ENCODE measurements at regions not wholly inside any gene's neighbourhood (a gene's known extent, or its start where the extent isn't known, plus 50 kb on each side); places are given as distances from the start of the nearest gene placed in this dataset.
A peak's percentile ranks its signal among the peaks of the same experiment; 100 is the strongest.

DNA sequence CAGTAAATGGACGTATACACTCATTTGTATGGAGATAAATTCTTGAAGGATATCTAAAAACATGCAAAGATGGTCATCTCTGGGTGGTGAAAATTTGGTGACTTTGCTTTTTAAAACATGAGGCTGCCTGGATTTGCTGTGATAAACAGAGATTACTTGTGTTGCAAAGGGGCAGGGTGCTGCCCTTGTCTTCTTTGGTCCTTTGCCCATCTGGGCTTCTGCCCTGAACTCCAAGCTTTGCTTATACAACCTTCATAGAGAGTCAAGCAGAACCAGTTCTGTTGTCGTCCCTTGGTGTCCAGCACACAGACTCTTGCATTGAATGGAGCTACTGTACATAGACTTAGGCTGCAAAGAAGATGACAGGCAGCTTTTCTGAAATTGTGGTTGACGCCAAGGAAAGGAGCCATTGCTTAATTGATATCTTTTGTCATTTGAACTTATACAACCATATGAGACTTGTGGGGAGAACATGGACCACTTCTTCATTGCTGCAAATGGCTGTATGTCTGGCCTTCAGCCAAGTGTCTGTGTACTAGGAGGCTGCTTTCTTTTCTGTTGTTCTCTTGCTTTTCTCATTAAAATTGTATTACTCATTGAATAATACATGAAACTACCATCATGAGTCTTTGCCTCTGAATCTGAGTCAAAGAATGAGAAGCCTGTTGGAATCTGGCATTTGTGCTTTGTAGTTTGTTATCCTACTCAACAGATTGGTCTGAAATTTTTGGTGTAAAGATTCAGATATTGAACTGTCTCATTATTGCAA lies 152.5 kb downstream of the DMRT2 start:
- H2AFZ ChIP-seq (ENCODE audit: low read length) = no peak overlapping the region
- H3K79me2 ChIP-seq (ENCODE audit: control insufficient read depth, insufficient read depth, low read length) = no peaks in the 10 kb centered on the region
- TF ChIP-seq, protein P1, sequence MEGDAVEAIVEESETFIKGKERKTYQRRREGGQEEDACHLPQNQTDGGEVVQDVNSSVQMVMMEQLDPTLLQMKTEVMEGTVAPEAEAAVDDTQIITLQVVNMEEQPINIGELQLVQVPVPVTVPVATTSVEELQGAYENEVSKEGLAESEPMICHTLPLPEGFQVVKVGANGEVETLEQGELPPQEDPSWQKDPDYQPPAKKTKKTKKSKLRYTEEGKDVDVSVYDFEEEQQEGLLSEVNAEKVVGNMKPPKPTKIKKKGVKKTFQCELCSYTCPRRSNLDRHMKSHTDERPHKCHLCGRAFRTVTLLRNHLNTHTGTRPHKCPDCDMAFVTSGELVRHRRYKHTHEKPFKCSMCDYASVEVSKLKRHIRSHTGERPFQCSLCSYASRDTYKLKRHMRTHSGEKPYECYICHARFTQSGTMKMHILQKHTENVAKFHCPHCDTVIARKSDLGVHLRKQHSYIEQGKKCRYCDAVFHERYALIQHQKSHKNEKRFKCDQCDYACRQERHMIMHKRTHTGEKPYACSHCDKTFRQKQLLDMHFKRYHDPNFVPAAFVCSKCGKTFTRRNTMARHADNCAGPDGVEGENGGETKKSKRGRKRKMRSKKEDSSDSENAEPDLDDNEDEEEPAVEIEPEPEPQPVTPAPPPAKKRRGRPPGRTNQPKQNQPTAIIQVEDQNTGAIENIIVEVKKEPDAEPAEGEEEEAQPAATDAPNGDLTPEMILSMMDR (conservative IDR thresholded peaks at IDR 0.05 in 1 of 2, IDR thresholded peaks at IDR 0.05 in 1 of 2; ENCODE audit: low read depth in 1 of 2, low read length in 2 of 2) = no peak
- no peaks in the 10 kb centered on the region for H3K27me3 ChIP-seq (ENCODE audit: control insufficient read depth, insufficient read depth, low read length)
- DNase-seq (ENCODE audit: low read depth in 2 of 2) = no peak
- no peak overlapping the region for H3K4me2 ChIP-seq (ENCODE audit: extremely low read depth, insufficient read depth, low read length)
- H3K9ac ChIP-seq (ENCODE audit: insufficient read depth, low read length) = no peak overlapping the region
- no peak overlapping the region for H3K4me3 ChIP-seq (replicated peaks in 1 of 4; ENCODE audit: control extremely low read depth in 1 of 4, insufficient read depth in 1 of 4, low read depth in 3 of 4, low read length in 4 of 4)
- no peaks in the 10 kb centered on the region for H3K36me3 ChIP-seq (ENCODE audit: control insufficient read depth, insufficient read depth, low read length)
- H3K27ac ChIP-seq (ENCODE audit: insufficient read depth, low read length) = no peak overlapping the region
- H3K9me3 ChIP-seq (ENCODE audit: control insufficient read depth, insufficient read depth, low read depth, low read length) = no peaks in the 10 kb centered on the region
- H3K4me1 ChIP-seq (ENCODE audit: control insufficient read depth, extremely low read depth, insufficient read depth, low read length) = no peaks in the 10 kb centered on the region
- no peaks in the 10 kb centered on the region for H4K20me1 ChIP-seq (ENCODE audit: control insufficient read depth, extremely low read depth, insufficient read depth, low read length)

DNA sequence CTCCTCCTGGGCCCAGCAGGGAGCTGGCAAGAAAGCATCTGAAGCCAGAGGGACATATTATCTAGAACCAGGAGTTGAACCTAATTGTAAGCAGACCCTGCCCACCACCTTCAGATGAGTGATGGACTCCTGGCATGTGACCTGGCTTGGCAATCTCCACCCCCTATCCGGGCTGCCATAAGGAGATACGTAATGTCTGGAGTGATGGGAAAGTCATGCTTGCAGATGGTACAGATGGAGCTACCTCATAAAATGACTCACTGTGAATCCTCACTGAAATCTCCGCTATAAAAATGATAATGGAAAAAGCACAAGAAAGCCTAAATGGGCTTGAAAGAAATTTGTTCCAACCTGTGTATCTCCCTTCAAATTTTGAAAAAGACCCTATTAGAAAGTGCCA lies 157.5 kb downstream of the DMRT2 start:
- H3K9me3 ChIP-seq (ENCODE audit: control insufficient read depth, insufficient read depth, low read depth, low read length) = no peaks in the 10 kb centered on the region
- no peak overlapping the region for H2AFZ ChIP-seq (ENCODE audit: low read length)
- peak in 1 of 2 donors; percentile 48 for DNase-seq (ENCODE audit: low read depth in 2 of 2)
- H3K4me3 ChIP-seq (replicated peaks in 1 of 4; ENCODE audit: control extremely low read depth in 1 of 4, insufficient read depth in 1 of 4, low read depth in 3 of 4, low read length in 4 of 4) = no peak overlapping the region
- no peak overlapping the region for H3K9ac ChIP-seq (ENCODE audit: insufficient read depth, low read length)
- H4K20me1 ChIP-seq (ENCODE audit: control insufficient read depth, extremely low read depth, insufficient read depth, low read length) = no peaks in the 10 kb centered on the region
- H3K36me3 ChIP-seq (ENCODE audit: control insufficient read depth, insufficient read depth, low read length) = no peaks in the 10 kb centered on the region
- H3K27me3 ChIP-seq (ENCODE audit: control insufficient read depth, insufficient read depth, low read length) = no peaks in the 10 kb centered on the region
- TF ChIP-seq, protein P1 (conservative IDR thresholded peaks at IDR 0.05 in 1 of 2, IDR thresholded peaks at IDR 0.05 in 1 of 2; ENCODE audit: low read depth in 1 of 2, low read length in 2 of 2) = no peak
- TF ChIP-seq EZH2 (IDR thresholded peaks at IDR 0.05; ENCODE audit: low read length, missing control alignments) = no peak
- no peaks in the 10 kb centered on the region for H3K79me2 ChIP-seq (ENCODE audit: control insufficient read depth, insufficient read depth, low read length)
- H3K4me1 ChIP-seq (ENCODE audit: control insufficient read depth, extremely low read depth, insufficient read depth, low read length) = no peaks in the 10 kb centered on the region
- no peak overlapping the region for H3K4me2 ChIP-seq (ENCODE audit: extremely low read depth, insufficient read depth, low read length)
- no peak overlapping the region for H3K27ac ChIP-seq (ENCODE audit: insufficient read depth, low read length)

DNA sequence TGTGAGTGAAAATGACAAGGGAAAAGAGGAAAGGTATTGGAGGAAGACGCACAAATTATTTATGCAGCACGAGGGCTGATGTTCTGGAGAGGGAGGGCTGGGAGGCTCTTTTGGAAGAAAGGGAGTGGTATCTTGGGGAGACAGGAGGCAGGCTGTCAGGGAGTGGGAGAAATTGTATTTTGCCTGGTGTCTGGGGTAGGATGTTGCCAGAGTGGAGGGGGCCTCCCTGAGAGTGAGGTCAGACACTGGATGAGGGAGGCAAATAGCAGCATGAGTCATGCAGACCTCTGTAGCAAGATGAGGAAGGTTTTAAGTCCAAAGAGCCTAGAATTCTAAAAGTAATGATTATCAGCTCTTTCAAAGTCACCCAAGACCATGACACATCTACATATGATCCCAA lies 158.0 kb downstream of the DMRT2 start:
- Histone ChIP-seq H3K79me2 (ENCODE audit: control insufficient read depth, insufficient read depth, low read length) (no peaks in the 10 kb centered on the region), H2AFZ (ENCODE audit: low read length) (no peak overlapping the region), H3K9me3 (ENCODE audit: control insufficient read depth, insufficient read depth, low read depth, low read length) (no peaks in the 10 kb centered on the region), H3K4me1 (ENCODE audit: control insufficient read depth, extremely low read depth, insufficient read depth, low read length) (no peaks in the 10 kb centered on the region), H3K4me2 (ENCODE audit: extremely low read depth, insufficient read depth, low read length) (no peak overlapping the region), H4K20me1 (ENCODE audit: control insufficient read depth, extremely low read depth, insufficient read depth, low read length) (no peaks in the 10 kb centered on the region), H3K27ac (ENCODE audit: insufficient read depth, low read length) (no peak overlapping the region), H3K4me3 (replicated peaks in 1 of 4; ENCODE audit: control extremely low read depth in 1 of 4, insufficient read depth in 1 of 4, low read depth in 3 of 4, low read length in 4 of 4) (no peak overlapping the region), H3K9ac (ENCODE audit: insufficient read depth, low read length) (no peak overlapping the region), H3K36me3 (ENCODE audit: control insufficient read depth, insufficient read depth, low read length) (no peaks in the 10 kb centered on the region), H3K27me3 (ENCODE audit: control insufficient read depth, insufficient read depth, low read length) (no peaks in the 10 kb centered on the region)
- no peak for TF ChIP-seq EZH2 (IDR thresholded peaks at IDR 0.05; ENCODE audit: low read length, missing control alignments)
- TF ChIP-seq, protein P1 (conservative IDR thresholded peaks at IDR 0.05 in 1 of 2, IDR thresholded peaks at IDR 0.05 in 1 of 2; ENCODE audit: low read depth in 1 of 2, low read length in 2 of 2) = no peak
- DNase-seq (ENCODE audit: low read depth in 2 of 2) = peak; percentile 39 to 52

All from fibroblast of lung (primary cell).